CD14-positive monocyte (primary cell): ENCODE measurements at regions not wholly inside any gene's neighbourhood (a gene's known extent, or its start where the extent isn't known, plus 50 kb on each side); places are given as distances from the start of the nearest gene placed in this dataset.

Experiments used
- DNase-seq, 3 donors: peaks; one replicate each; pipeline ENCODE4 v3.0.0-alpha.2; 2011 to 2022
- H2AFZ ChIP-seq: 2 replicates; pipeline ENCODE4 v1.6.0; 2012; ENCODE audit warnings: mild to moderate bottlenecking, low read depth, low read length, inconsistent platforms; ENCODE audit not compliant: insufficient read depth, poor library complexity, severe bottlenecking
- H3K27ac ChIP-seq, 2 donors: 1 replicate in 1 of 2; 2 replicates in 1 of 2; pipeline ENCODE4 v1.5.1; 2012 to 2013; ENCODE audit warnings: low read length in 2 of 2, control low read depth in 1 of 2, inconsistent platforms in 1 of 2, low read depth in 1 of 2, mild to moderate bottlenecking in 1 of 2
- H3K27me3 ChIP-seq, 2 donors: one replicate each; pipeline versions ENCODE4 v1.6.0 to v1.6.1; 2011 to 2013; ENCODE audit warnings: low read length in 2 of 2; ENCODE audit not compliant: control insufficient read depth in 2 of 2, insufficient read depth in 2 of 2
- H3K36me3 ChIP-seq, 2 donors: replicated peaks in 1 of 2; 1 replicate in 1 of 2; 2 replicates in 1 of 2; pipeline versions ENCODE4 v1.5.1 to v1.6.1; 2012 to 2013; ENCODE audit warnings: low read length in 2 of 2, control low read depth in 1 of 2, inconsistent platforms in 1 of 2, mild to moderate bottlenecking in 1 of 2; ENCODE audit not compliant: insufficient read depth in 2 of 2, control insufficient read depth in 1 of 2
- H3K4me1 ChIP-seq, 2 donors: 1 replicate in 1 of 2; 2 replicates in 1 of 2; pipeline versions ENCODE4 v1.5.1 to v1.6.1; 2012 to 2013; ENCODE audit warnings: low read length in 2 of 2, control low read depth in 1 of 2, inconsistent platforms in 1 of 2, mild to moderate bottlenecking in 1 of 2, moderate library complexity in 1 of 2; ENCODE audit not compliant: insufficient read depth in 2 of 2, control insufficient read depth in 1 of 2
- H3K4me2 ChIP-seq: replicated peaks from 2 replicates; pipeline ENCODE3; 2012; ENCODE audit warnings: low read length, moderate library complexity, mild to moderate bottlenecking; ENCODE audit not compliant: poor library complexity, severe bottlenecking; ENCODE audit errors: extremely low read depth
- H3K4me3 ChIP-seq, 3 experiments: fragments of 200-600 bp in 1 of 3; sonication (generic) in 1 of 3; replicated peaks in 1 of 3; 1 replicate in 2 of 3; 2 replicates in 1 of 3; pipeline ENCODE4 v1.5.1; 2011 to 2013; ENCODE audit warnings: low read length in 3 of 3, mild to moderate bottlenecking in 3 of 3, control low read depth in 2 of 3, low read depth in 2 of 3, inconsistent platforms in 1 of 3, moderate library complexity in 1 of 3
- H3K79me2 ChIP-seq: 2 replicates; pipeline ENCODE4 v1.6.0; 2012; ENCODE audit warnings: mild to moderate bottlenecking, control low read depth, inconsistent platforms, low read length, moderate library complexity; ENCODE audit not compliant: insufficient read depth
- H3K9ac ChIP-seq: 2 replicates; pipeline ENCODE4 v1.6.0; 2017; ENCODE audit warnings: low read length, mild to moderate bottlenecking; ENCODE audit not compliant: insufficient read depth, poor library complexity, severe bottlenecking
- H3K9me3 ChIP-seq, 2 donors: replicated peaks in 1 of 2; 1 replicate in 1 of 2; 2 replicates in 1 of 2; pipeline versions ENCODE4 v1.5.1 to v1.6.1; 2012 to 2013; ENCODE audit warnings: low read length in 2 of 2, control low read depth in 1 of 2; ENCODE audit not compliant: control insufficient read depth in 1 of 2, insufficient read depth in 1 of 2
- H4K20me1 ChIP-seq: 2 replicates; pipeline ENCODE4 v1.6.0; 2012; ENCODE audit warnings: mild to moderate bottlenecking, low read length, control low read depth, moderate library complexity; ENCODE audit not compliant: insufficient read depth
- H3K27ac Mint-ChIP-seq, 7 donors: one replicate each; pipeline ENCODE4 v1.8.0; 2020; ENCODE audit warnings: mild to moderate bottlenecking in 7 of 7, mixed read lengths in 7 of 7, moderate library complexity in 6 of 7, inconsistent platforms in 2 of 7
- H3K27me3 Mint-ChIP-seq, 3 donors: one replicate each; pipeline ENCODE4 v1.8.0; 2021 to 2022; ENCODE audit warnings: low read depth in 3 of 3, mild to moderate bottlenecking in 3 of 3, mixed read lengths in 3 of 3, moderate library complexity in 3 of 3, inconsistent platforms in 1 of 3
- H3K36me3 Mint-ChIP-seq, 2 donors: one replicate each; pipeline ENCODE4 v1.8.0; 2020; ENCODE audit warnings: mixed read lengths in 2 of 2, inconsistent platforms in 1 of 2, mild to moderate bottlenecking in 1 of 2
- H3K4me1 Mint-ChIP-seq: one replicate; pipeline ENCODE4 v1.8.0; 2020; ENCODE audit warnings: mild to moderate bottlenecking, mixed read lengths
- H3K4me3 Mint-ChIP-seq, 2 donors: one replicate each; pipeline ENCODE4 v1.8.0; 2020; ENCODE audit warnings: mild to moderate bottlenecking in 2 of 2, mixed read lengths in 2 of 2, moderate library complexity in 1 of 2
- H3K9me3 Mint-ChIP-seq, 7 donors: one replicate each; pipeline ENCODE4 v1.8.0; 2020 to 2022; ENCODE audit warnings: mixed read lengths in 7 of 7, mild to moderate bottlenecking in 6 of 7, moderate library complexity in 6 of 7, inconsistent platforms in 2 of 7
- WGBS: methylation state at CpG from one replicate; pipeline ENCODE4 v1.1.5; 2013; ENCODE audit warnings: missing lambda C conversion rate; ENCODE audit not compliant: insufficient coverage; 5-methylcytosine and 5-hydroxymethylcytosine counted together
- intact Hi-C, 2 donors: fragments of 100-400 bp; cut with micrococcal nuclease; formaldehyde crosslinking; loops; one replicate each; pipeline versions ENCODE4 v1.15.0 to v1.15.1; 2023
- TF ChIP-seq, protein P1 (sequence below): fragments of 200-600 bp; IDR thresholded peaks from one replicate; pipeline ENCODE4 v1.8.0; 2022; ENCODE audit warnings: antibody characterized with exemption, mild to moderate bottlenecking

DNA sequence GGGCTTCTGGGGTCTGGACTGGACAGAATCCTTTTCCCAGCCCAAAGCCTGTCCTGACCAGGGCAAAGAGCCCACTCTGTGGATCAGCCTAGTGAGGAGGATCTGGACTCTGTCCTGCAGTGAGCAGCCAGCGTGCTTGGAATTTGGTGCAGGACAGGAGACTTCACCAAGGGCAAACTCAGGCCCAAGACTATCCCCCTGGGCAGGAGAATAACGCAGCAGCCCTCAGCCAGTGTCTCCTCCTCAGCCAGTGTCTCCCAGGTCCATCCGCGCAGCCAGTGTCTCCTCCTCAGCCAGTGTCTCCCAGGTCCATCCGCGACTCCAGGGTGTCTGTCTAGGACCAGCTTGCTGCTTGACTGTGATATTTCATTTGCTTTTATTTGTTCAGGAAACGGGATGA, 1334.0 kb downstream of the TBC1D22A start:
- no peak overlapping the region for H3K4me2 ChIP-seq
- no peaks in the 10 kb centered on the region for H3K79me2 ChIP-seq
- TF ChIP-seq, protein P1, sequence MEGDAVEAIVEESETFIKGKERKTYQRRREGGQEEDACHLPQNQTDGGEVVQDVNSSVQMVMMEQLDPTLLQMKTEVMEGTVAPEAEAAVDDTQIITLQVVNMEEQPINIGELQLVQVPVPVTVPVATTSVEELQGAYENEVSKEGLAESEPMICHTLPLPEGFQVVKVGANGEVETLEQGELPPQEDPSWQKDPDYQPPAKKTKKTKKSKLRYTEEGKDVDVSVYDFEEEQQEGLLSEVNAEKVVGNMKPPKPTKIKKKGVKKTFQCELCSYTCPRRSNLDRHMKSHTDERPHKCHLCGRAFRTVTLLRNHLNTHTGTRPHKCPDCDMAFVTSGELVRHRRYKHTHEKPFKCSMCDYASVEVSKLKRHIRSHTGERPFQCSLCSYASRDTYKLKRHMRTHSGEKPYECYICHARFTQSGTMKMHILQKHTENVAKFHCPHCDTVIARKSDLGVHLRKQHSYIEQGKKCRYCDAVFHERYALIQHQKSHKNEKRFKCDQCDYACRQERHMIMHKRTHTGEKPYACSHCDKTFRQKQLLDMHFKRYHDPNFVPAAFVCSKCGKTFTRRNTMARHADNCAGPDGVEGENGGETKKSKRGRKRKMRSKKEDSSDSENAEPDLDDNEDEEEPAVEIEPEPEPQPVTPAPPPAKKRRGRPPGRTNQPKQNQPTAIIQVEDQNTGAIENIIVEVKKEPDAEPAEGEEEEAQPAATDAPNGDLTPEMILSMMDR, result no peak
- Mint-ChIP-seq H3K36me3 (no peaks in the 10 kb centered on the region), H3K4me1 (peaks cover 26% of the 10 kb centered on the region), H3K9me3 (no peaks in the 10 kb centered on the region), H3K27me3 (peaks cover 2 to 15% (median 5%) of the 10 kb centered on the region in 3 donors), H3K4me3 (no peak overlapping the region), H3K27ac (no peak overlapping the region)
- H3K27me3 ChIP-seq, result no peaks in the 10 kb centered on the region
- no peaks in the 10 kb centered on the region for H4K20me1 ChIP-seq
- H3K4me3 ChIP-seq, result no peak overlapping the region
- no peak overlapping the region for H2AFZ ChIP-seq
- H3K9me3 ChIP-seq, result no peaks in the 10 kb centered on the region
- peaks cover 12 to 24% of the 10 kb centered on the region in 2 donors for H3K4me1 ChIP-seq
- no peak for DNase-seq
- H3K9ac ChIP-seq, result no peak overlapping the region
- no peaks in the 10 kb centered on the region for H3K36me3 ChIP-seq
- intact Hi-C loops, result no loop called here
- 100% methylated on average over 3 of the region's 7 CpGs for WGBS
- H3K27ac ChIP-seq, result no peak overlapping the region

DNA sequence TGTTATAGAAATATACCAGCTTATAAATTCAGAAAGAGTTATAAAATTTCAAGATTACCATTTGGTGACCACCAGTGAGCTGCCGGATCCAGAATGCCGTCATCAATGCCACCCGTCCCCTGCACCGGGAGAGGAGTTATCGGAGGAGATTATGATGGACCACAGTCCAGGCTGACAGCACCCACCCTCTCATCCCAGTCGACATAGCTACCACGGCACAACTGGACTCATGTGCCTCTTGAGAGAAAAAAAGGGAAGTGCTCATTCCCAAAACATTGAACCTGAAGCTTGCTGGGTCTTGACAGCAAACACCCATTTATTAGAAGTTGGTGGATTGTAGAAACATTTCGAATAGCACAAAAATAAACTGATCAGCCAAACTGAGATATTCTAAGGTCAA, 1331.5 kb downstream of the TBC1D22A start:
- H2AFZ ChIP-seq, result no peak overlapping the region
- Mint-ChIP-seq H3K27ac (no peak overlapping the region), H3K4me3 (no peak overlapping the region), H3K4me1 (peaks cover 33% of the 10 kb centered on the region), H3K9me3 (no peaks in the 10 kb centered on the region), H3K36me3 (no peaks in the 10 kb centered on the region), H3K27me3 (peaks cover 5 to 29% (median 9%) of the 10 kb centered on the region in 3 donors)
- H3K4me2 ChIP-seq, result no peak overlapping the region
- H3K27me3 ChIP-seq, result peaks cover 0 to 5% of the 10 kb centered on the region in 2 donors
- H3K36me3 ChIP-seq, result no peaks in the 10 kb centered on the region
- no peak overlapping the region for H3K4me3 ChIP-seq
- peaks cover 11 to 15% of the 10 kb centered on the region in 2 donors for H3K4me1 ChIP-seq
- no peak overlapping the region for H3K27ac ChIP-seq
- H4K20me1 ChIP-seq, result no peaks in the 10 kb centered on the region
- TF ChIP-seq, protein P1, result no peak
- no peak overlapping the region for H3K9ac ChIP-seq
- DNase-seq, result no peak
- H3K9me3 ChIP-seq, result no peaks in the 10 kb centered on the region
- H3K79me2 ChIP-seq, result no peaks in the 10 kb centered on the region
- intact Hi-C loops, result no loop called here
- WGBS, result 100% methylated on average over 1 of the region's 8 CpGs
